ENCODE measurements at regions not wholly inside any gene's neighbourhood (a gene's known extent, or its start where the extent isn't known, plus 50 kb on each side); places are given as distances from the start of the nearest gene placed in this dataset.

DNA sequence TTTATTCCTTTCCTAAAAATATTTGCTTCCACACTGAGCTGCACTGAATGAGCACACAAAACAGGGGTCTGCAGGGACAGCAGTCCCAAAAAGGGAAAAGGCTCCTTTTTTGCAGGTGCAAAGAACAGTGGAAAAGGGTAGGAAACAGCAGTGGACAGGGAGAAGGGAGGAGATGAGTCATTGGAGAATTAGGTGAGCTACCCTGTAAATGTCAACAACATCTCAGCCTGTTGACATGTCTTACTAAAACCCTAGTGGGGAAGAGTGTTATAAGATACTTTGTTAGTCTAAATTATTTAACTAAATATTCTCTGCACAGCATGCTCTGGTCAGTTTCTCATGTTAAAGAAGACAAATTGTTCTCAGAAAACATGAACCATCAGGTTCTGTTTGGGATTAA, 151.5 kb upstream of the FBXL4 start:
- no peaks in the 10 kb centered on the region for H3K79me2 ChIP-seq (ENCODE audit: low read length)
- no peak overlapping the region for H3K9ac ChIP-seq (ENCODE audit: low read length)
- H3K4me2 ChIP-seq (ENCODE audit: low read length), result no peak overlapping the region
- no peak overlapping the region for H3K27ac ChIP-seq (ENCODE audit: low read length)
- H2AFZ ChIP-seq (ENCODE audit: low read depth, low read length), result no peak overlapping the region
- TF ChIP-seq, protein P1, sequence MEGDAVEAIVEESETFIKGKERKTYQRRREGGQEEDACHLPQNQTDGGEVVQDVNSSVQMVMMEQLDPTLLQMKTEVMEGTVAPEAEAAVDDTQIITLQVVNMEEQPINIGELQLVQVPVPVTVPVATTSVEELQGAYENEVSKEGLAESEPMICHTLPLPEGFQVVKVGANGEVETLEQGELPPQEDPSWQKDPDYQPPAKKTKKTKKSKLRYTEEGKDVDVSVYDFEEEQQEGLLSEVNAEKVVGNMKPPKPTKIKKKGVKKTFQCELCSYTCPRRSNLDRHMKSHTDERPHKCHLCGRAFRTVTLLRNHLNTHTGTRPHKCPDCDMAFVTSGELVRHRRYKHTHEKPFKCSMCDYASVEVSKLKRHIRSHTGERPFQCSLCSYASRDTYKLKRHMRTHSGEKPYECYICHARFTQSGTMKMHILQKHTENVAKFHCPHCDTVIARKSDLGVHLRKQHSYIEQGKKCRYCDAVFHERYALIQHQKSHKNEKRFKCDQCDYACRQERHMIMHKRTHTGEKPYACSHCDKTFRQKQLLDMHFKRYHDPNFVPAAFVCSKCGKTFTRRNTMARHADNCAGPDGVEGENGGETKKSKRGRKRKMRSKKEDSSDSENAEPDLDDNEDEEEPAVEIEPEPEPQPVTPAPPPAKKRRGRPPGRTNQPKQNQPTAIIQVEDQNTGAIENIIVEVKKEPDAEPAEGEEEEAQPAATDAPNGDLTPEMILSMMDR (IDR thresholded peaks at IDR 0.05; ENCODE audit: low read depth, low read length), result no peak
- TF ChIP-seq EZH2phosphoT487 (IDR thresholded peaks at IDR 0.05; ENCODE audit: low read depth), result no peak
- H3K4me1 ChIP-seq (ENCODE audit: low read length), result no peaks in the 10 kb centered on the region
- peaks cover 8% of the 10 kb centered on the region; the same call in 1 of the 2 replicates for H3K27me3 ChIP-seq (ENCODE audit: low read depth, low read length)
- H3K9me3 ChIP-seq (ENCODE audit: insufficient read depth, low read length), result no peaks in the 10 kb centered on the region
- H3K4me3 ChIP-seq (ENCODE audit: low read length), result no peak overlapping the region
- no peaks in the 10 kb centered on the region for H3K36me3 ChIP-seq (replicated peaks; ENCODE audit: low read depth, low read length)
- H4K20me1 ChIP-seq (ENCODE audit: insufficient read depth, low read length), result no peaks in the 10 kb centered on the region

GRCh38 chr6:99096170-99096569, 148.4 kb upstream of the FBXL4 start:
- Histone ChIP-seq H3K4me3 (ENCODE audit: low read length) (no peak overlapping the region), H3K9ac (ENCODE audit: low read length) (no peak overlapping the region), H3K36me3 (replicated peaks; ENCODE audit: low read depth, low read length) (no peaks in the 10 kb centered on the region), H3K79me2 (ENCODE audit: low read length) (no peaks in the 10 kb centered on the region), H3K4me2 (ENCODE audit: low read length) (no peak overlapping the region), H4K20me1 (ENCODE audit: insufficient read depth, low read length) (no peaks in the 10 kb centered on the region), H2AFZ (ENCODE audit: low read depth, low read length) (no peak overlapping the region), H3K27ac (ENCODE audit: low read length) (no peak overlapping the region), H3K27me3 (ENCODE audit: low read depth, low read length) (peaks cover 10% of the 10 kb centered on the region; the same call in 1 of the 2 replicates), H3K9me3 (ENCODE audit: insufficient read depth, low read length) (no peaks in the 10 kb centered on the region), H3K4me1 (ENCODE audit: low read length) (peaks cover 15% of the 10 kb centered on the region)
- TF ChIP-seq, protein P1 (IDR thresholded peaks at IDR 0.05; ENCODE audit: low read depth, low read length), result no peak
- no peak for TF ChIP-seq EZH2phosphoT487 (IDR thresholded peaks at IDR 0.05; ENCODE audit: low read depth)

DNA sequence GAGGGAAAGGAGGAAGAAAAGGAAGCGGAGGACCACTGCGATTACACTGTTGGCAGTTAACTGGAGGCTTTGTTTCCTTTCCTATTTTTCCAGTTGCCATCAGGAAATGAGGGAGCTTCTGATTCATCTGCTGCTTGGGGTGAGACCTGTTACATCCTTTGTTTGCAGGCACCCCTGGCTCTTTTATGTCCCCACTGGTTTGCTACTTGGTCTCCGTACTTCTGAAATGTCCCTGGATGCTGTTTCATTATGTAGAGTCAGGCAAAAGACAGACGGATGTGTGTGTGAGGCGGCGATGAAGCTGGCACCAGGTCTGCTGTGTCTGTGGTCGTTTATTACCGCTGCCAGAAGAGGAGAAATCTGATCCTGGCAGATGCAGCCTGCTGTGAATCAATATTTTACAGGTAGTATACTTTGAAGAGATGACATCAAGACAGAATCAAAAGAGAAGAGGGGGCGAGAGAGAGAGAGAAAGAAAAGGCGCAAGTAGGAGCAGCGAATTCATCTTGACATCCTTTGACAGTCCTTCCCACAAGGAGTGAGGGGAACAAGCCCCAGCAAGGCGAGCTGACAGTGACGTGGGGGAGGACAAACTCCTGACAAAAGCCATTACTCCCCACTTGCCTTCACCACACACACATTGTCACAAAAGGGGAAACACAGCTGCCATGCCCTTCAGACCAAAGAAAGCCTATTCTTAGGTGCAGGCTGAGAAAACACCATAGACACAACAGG, 145.9 kb upstream of the FBXL4 start:
- no peak for TF ChIP-seq EZH2phosphoT487 (IDR thresholded peaks at IDR 0.05; ENCODE audit: low read depth)
- no peak overlapping the region for H3K27ac ChIP-seq (ENCODE audit: low read length)
- H4K20me1 ChIP-seq (ENCODE audit: insufficient read depth, low read length), result no peaks in the 10 kb centered on the region

GRCh38 chr6:99092461-99092860, 144.7 kb upstream of the FBXL4 start:
- no peaks in the 10 kb centered on the region for H4K20me1 ChIP-seq (ENCODE audit: insufficient read depth, low read length)
- no peak for TF ChIP-seq EZH2phosphoT487 (IDR thresholded peaks at IDR 0.05; ENCODE audit: low read depth)
- TF ChIP-seq, protein P1 (IDR thresholded peaks at IDR 0.05; ENCODE audit: low read depth, low read length), result no peak
- peaks cover 10% of the 10 kb centered on the region; the same call in 1 of the 2 replicates for H3K27me3 ChIP-seq (ENCODE audit: low read depth, low read length)
- peak overlapping the region; percentile 29 for H3K4me2 ChIP-seq (ENCODE audit: low read length)
- peaks cover 15% of the 10 kb centered on the region for H3K4me1 ChIP-seq (ENCODE audit: low read length)
- H2AFZ ChIP-seq (ENCODE audit: low read depth, low read length), result no peak overlapping the region
- no peak overlapping the region for H3K27ac ChIP-seq (ENCODE audit: low read length)
- H3K9ac ChIP-seq (ENCODE audit: low read length), result no peak overlapping the region
- H3K79me2 ChIP-seq (ENCODE audit: low read length), result no peaks in the 10 kb centered on the region
- H3K36me3 ChIP-seq (replicated peaks; ENCODE audit: low read depth, low read length), result no peaks in the 10 kb centered on the region
- peak overlapping the region; percentile 14; the same call in 1 of the 2 replicates for H3K4me3 ChIP-seq (ENCODE audit: low read length)
- H3K9me3 ChIP-seq (ENCODE audit: insufficient read depth, low read length), result no peaks in the 10 kb centered on the region

More for the DNA sequence above, 145.9 kb upstream of the FBXL4 start:
- no peaks in the 10 kb centered on the region for H3K79me2 ChIP-seq (ENCODE audit: low read length)
- no peak overlapping the region for H3K4me3 ChIP-seq (ENCODE audit: low read length)
- no peaks in the 10 kb centered on the region for H3K9me3 ChIP-seq (ENCODE audit: insufficient read depth, low read length)
- no peaks in the 10 kb centered on the region for H3K36me3 ChIP-seq (replicated peaks; ENCODE audit: low read depth, low read length)
- no peak overlapping the region for H2AFZ ChIP-seq (ENCODE audit: low read depth, low read length)
- H3K9ac ChIP-seq (ENCODE audit: low read length), result no peak overlapping the region
- peaks cover 10% of the 10 kb centered on the region; the same call in 1 of the 2 replicates for H3K27me3 ChIP-seq (ENCODE audit: low read depth, low read length)
- H3K4me1 ChIP-seq (ENCODE audit: low read length), result peaks cover 15% of the 10 kb centered on the region
- no peak overlapping the region for H3K4me2 ChIP-seq (ENCODE audit: low read length)
